ENCODE measurements at regions not wholly inside any gene's neighbourhood (a gene's known extent, or its start where the extent isn't known, plus 50 kb on each side); places are given as distances from the start of the nearest gene placed in this dataset.

GRCh38 chr6:41404182-41404845 lies 68.9 kb downstream of the NCR2 start:
- Histone ChIP-seq H3K4me3 (ENCODE audit: low read depth, low read length, poor library complexity, severe bottlenecking) (no peak overlapping the region), H3K4me2 (ENCODE audit: low read length) (no peak overlapping the region)

GRCh38 chr6:41405941-41406727 lies 70.7 kb downstream of the NCR2 start:
- Histone ChIP-seq H3K4me2 (ENCODE audit: low read length) (no peak overlapping the region), H3K79me2 (ENCODE audit: insufficient read depth, low read length) (no peaks in the 10 kb centered on the region), H3K4me3 (ENCODE audit: low read depth, low read length, poor library complexity, severe bottlenecking) (no peak overlapping the region), H3K9me3 (ENCODE audit: low read length) (no peaks in the 10 kb centered on the region), H3F3A (ENCODE audit: insufficient read depth, low read length) (no peaks in the 10 kb centered on the region), H3K36me3 (ENCODE audit: insufficient read depth, low read length) (no peaks in the 10 kb centered on the region), H3K27me3 (ENCODE audit: insufficient read depth, low read length) (no peaks in the 10 kb centered on the region), H3K9me2 (ENCODE audit: low read depth, low read length) (no peaks in the 10 kb centered on the region), H3K27ac (ENCODE audit: low read depth, low read length, poor library complexity, severe bottlenecking) (no peak overlapping the region), H2AFZ (ENCODE audit: low read length) (no peak overlapping the region), H4K20me1 (ENCODE audit: insufficient read depth, low read length) (no peaks in the 10 kb centered on the region), H3K4me1 (ENCODE audit: insufficient read depth, low read length, severe bottlenecking) (no peaks in the 10 kb centered on the region), H3K9ac (ENCODE audit: low read length) (no peak overlapping the region)
- TF ChIP-seq EZH2 (IDR thresholded peaks at IDR 0.05; ENCODE audit: borderline replicate concordance, low read length) (no peak), CTCF (IDR thresholded peaks at IDR 0.05; ENCODE audit: low read length) (no peak)

More at GRCh38 chr6:41404182-41404845, 68.9 kb downstream of the NCR2 start:
- TF ChIP-seq EZH2 (IDR thresholded peaks at IDR 0.05; ENCODE audit: borderline replicate concordance, low read length) (no peak), CTCF (IDR thresholded peaks at IDR 0.05; ENCODE audit: low read length) (no peak)
- H3K79me2 ChIP-seq (ENCODE audit: insufficient read depth, low read length): no peaks in the 10 kb centered on the region
- no peaks in the 10 kb centered on the region for H4K20me1 ChIP-seq (ENCODE audit: insufficient read depth, low read length)
- H3K27me3 ChIP-seq (ENCODE audit: insufficient read depth, low read length): no peaks in the 10 kb centered on the region
- no peaks in the 10 kb centered on the region for H3K9me2 ChIP-seq (ENCODE audit: low read depth, low read length)
- no peaks in the 10 kb centered on the region for H3F3A ChIP-seq (ENCODE audit: insufficient read depth, low read length)
- H3K36me3 ChIP-seq (ENCODE audit: insufficient read depth, low read length): no peaks in the 10 kb centered on the region
- no peaks in the 10 kb centered on the region for H3K4me1 ChIP-seq (ENCODE audit: insufficient read depth, low read length, severe bottlenecking)
- H3K9ac ChIP-seq (ENCODE audit: low read length): no peak overlapping the region
- no peaks in the 10 kb centered on the region for H3K9me3 ChIP-seq (ENCODE audit: low read length)
- no peak overlapping the region for H2AFZ ChIP-seq (ENCODE audit: low read length)
- no peak overlapping the region for H3K27ac ChIP-seq (ENCODE audit: low read depth, low read length, poor library complexity, severe bottlenecking)

GRCh38 chr6:41406728-41407489 lies 71.5 kb downstream of the NCR2 start:
- no peaks in the 10 kb centered on the region for H3K9me3 ChIP-seq (ENCODE audit: low read length)
- H3K36me3 ChIP-seq (ENCODE audit: insufficient read depth, low read length): no peaks in the 10 kb centered on the region
- H3K9me2 ChIP-seq (ENCODE audit: low read depth, low read length): no peaks in the 10 kb centered on the region
- no peaks in the 10 kb centered on the region for H3K79me2 ChIP-seq (ENCODE audit: insufficient read depth, low read length)
- H4K20me1 ChIP-seq (ENCODE audit: insufficient read depth, low read length): no peaks in the 10 kb centered on the region
- H3K4me3 ChIP-seq (ENCODE audit: low read depth, low read length, poor library complexity, severe bottlenecking): no peak overlapping the region
- H3K27me3 ChIP-seq (ENCODE audit: insufficient read depth, low read length): no peaks in the 10 kb centered on the region
- H3K4me2 ChIP-seq (ENCODE audit: low read length): no peak overlapping the region
- H2AFZ ChIP-seq (ENCODE audit: low read length): no peak overlapping the region
- no peaks in the 10 kb centered on the region for H3F3A ChIP-seq (ENCODE audit: insufficient read depth, low read length)
- H3K4me1 ChIP-seq (ENCODE audit: insufficient read depth, low read length, severe bottlenecking): no peaks in the 10 kb centered on the region
- TF ChIP-seq CTCF (IDR thresholded peaks at IDR 0.05; ENCODE audit: low read length) (no peak), EZH2 (IDR thresholded peaks at IDR 0.05; ENCODE audit: borderline replicate concordance, low read length) (no peak)
- H3K9ac ChIP-seq (ENCODE audit: low read length): no peak overlapping the region
- no peak overlapping the region for H3K27ac ChIP-seq (ENCODE audit: low read depth, low read length, poor library complexity, severe bottlenecking)

Measured in OCI-LY1 (cell line).